ENCODE measurements at regions not wholly inside any gene's neighbourhood (a gene's known extent, or its start where the extent isn't known, plus 50 kb on each side); places are given as distances from the start of the nearest gene placed in this dataset.

- no peak for TF ChIP-seq ZNF274 (IDR thresholded peaks at IDR 0.05; ENCODE audit: low read depth, low read length)
- TF ChIP-seq YY1 (IDR thresholded peaks at IDR 0.05; ENCODE audit: insufficient read depth, insufficient read length), result no peak
These were observed 340.5 kb upstream of the MAOA start for GRCh38 chrX:43315622-43316021.

All from NT2/D1 (cell line).